HCT116 (cell line): ENCODE measurements at regions not wholly inside any gene's neighbourhood (a gene's known extent, or its start where the extent isn't known, plus 50 kb on each side); places are given as distances from the start of the nearest gene placed in this dataset.

Experiments
- ATAC-seq: fragments of 200-7000 bp; cut with Tn5 transposase; 2 replicates; pipeline ENCODE4 v1.9.1; 2020; ENCODE audit warnings: mild to moderate bottlenecking, moderate library complexity
- BruUV-seq: library from RNA; stranded (reverse); fragments of 400-500 nt; replicated peaks from 2 replicates; lab custom pipeline; 2021; lab: Mats Ljungman, UMichigan
- CTCF ChIA-PET: fragments of 300-600 bp; sonication (Branson Sonifier 250); formaldehyde crosslinking; loops from one replicate; lab custom pipeline; 2021; ENCODE audit warnings: antibody characterized with exemption; lab: Charles Lee
- POLR2A ChIA-PET: fragments of 300-600, 350-600 bp; sonication (Branson Sonifier 250); formaldehyde crosslinking; loops from one replicate; lab custom pipeline; 2021; ENCODE audit warnings: antibody characterized with exemption; lab: Charles Lee
- RAD21 ChIA-PET, 2 experiments: fragments of 300-600 bp; sonication (Branson Sonifier 250); formaldehyde crosslinking; loops; one replicate each; lab custom pipeline; 2023; ENCODE audit warnings: low total read pairs in 2 of 2; ENCODE audit not compliant: uncharacterized antibody in 2 of 2, unreplicated experiment in 2 of 2, low non-redundant PET in 1 of 2; lab: Charles Lee
- DNase-seq: peaks from one replicate; pipeline ENCODE4 v3.0.0-alpha.2; 2010; ENCODE audit warnings: low read depth, low spot score
- H2AFZ ChIP-seq: fragments of 200-600 bp; shearing (Covaris generic), sonication (generic); 2 replicates; pipeline ENCODE4 v1.6.1; 2017; ENCODE audit warnings: low read depth, mixed run types, mixed read lengths, antibody characterized with exemption, low read length; ENCODE audit not compliant: poor library complexity, severe bottlenecking
- H3K27ac ChIP-seq: 2 replicates; pipeline ENCODE4 v1.5.1; 2012; ENCODE audit warnings: low read depth, low read length
- H3K27me3 ChIP-seq: fragments of 200-600 bp; sonication (generic); 2 replicates; pipeline ENCODE4 v1.6.1; 2016; ENCODE audit warnings: mixed run types, low read length, mixed read lengths; ENCODE audit not compliant: insufficient read depth
- H3K36me3 ChIP-seq, 2 experiments: fragments of 200-500 bp in 1 of 2; fragments of 200-600 bp in 1 of 2; sonication (Bioruptor generic) in 1 of 2; sonication (generic) in 1 of 2; 2 replicates each; pipeline versions ENCODE4 v1.5.1 to v1.6.1; 2014 to 2016; ENCODE audit warnings: low read length in 2 of 2, inconsistent platforms in 1 of 2, mixed read lengths in 1 of 2, mixed run types in 1 of 2; ENCODE audit not compliant: insufficient read depth in 2 of 2, control insufficient read depth in 1 of 2
- H3K4me1 ChIP-seq, 2 experiments: fragments of 200-600 bp in 1 of 2; sonication (generic) in 1 of 2; 2 replicates each; pipeline versions ENCODE4 v1.5.1 to v1.6.1; 2012 to 2017; ENCODE audit warnings: low read length in 2 of 2, inconsistent platforms in 1 of 2, mild to moderate bottlenecking in 1 of 2, mixed read lengths in 1 of 2, mixed run types in 1 of 2, moderate library complexity in 1 of 2; ENCODE audit not compliant: insufficient read depth in 2 of 2, control insufficient read depth in 1 of 2
- H3K4me2 ChIP-seq: fragments of 200-600 bp; sonication (generic); 2 replicates; pipeline ENCODE4 v1.6.1; 2017; ENCODE audit warnings: mixed run types, low read length, mixed read lengths
- H3K4me3 ChIP-seq, 2 experiments: fragments of 200-600 bp in 1 of 2; sonication (generic) in 1 of 2; replicated peaks in 1 of 2; 2 replicates each; pipeline ENCODE4 v1.5.1; 2011 to 2016; ENCODE audit warnings: low read length in 2 of 2, control low read depth in 1 of 2, low read depth in 1 of 2, mild to moderate bottlenecking in 1 of 2, mixed read lengths in 1 of 2, mixed run types in 1 of 2
- H3K79me2 ChIP-seq: fragments of 200-600 bp; sonication (generic); 2 replicates; pipeline ENCODE4 v1.6.1; 2017; ENCODE audit warnings: mild to moderate bottlenecking, mixed run types, low read length, moderate library complexity, mixed read lengths; ENCODE audit not compliant: insufficient read depth
- H3K9ac ChIP-seq: fragments of 200-600 bp; sonication (generic); 2 replicates; pipeline ENCODE4 v1.6.1; 2016; ENCODE audit warnings: low read length, mixed read lengths
- H3K9me2 ChIP-seq: fragments of 200-600 bp; sonication (generic), shearing (Covaris generic); 2 replicates; pipeline ENCODE4 v1.6.1; 2017; ENCODE audit warnings: mixed run types, mild to moderate bottlenecking, moderate library complexity; ENCODE audit not compliant: insufficient read depth
- H3K9me3 ChIP-seq, 2 experiments: fragments of 200-500 bp in 1 of 2; fragments of 200-600 bp in 1 of 2; sonication (Bioruptor generic) in 1 of 2; sonication (generic) in 1 of 2; 2 replicates each; pipeline ENCODE4 v1.6.1; 2014 to 2017; ENCODE audit warnings: low read length in 2 of 2, mixed read lengths in 2 of 2, inconsistent platforms in 1 of 2, low read depth in 1 of 2, mild to moderate bottlenecking in 1 of 2, mixed run types in 1 of 2, moderate library complexity in 1 of 2; ENCODE audit not compliant: control insufficient read depth in 1 of 2, insufficient read depth in 1 of 2
- H4K20me1 ChIP-seq: fragments of 200-600 bp; sonication (generic), shearing (Covaris generic); 2 replicates; pipeline ENCODE4 v1.6.1; 2017; ENCODE audit warnings: mixed run types, mild to moderate bottlenecking, moderate library complexity; ENCODE audit not compliant: insufficient read depth
- CEBPB ChIP-seq: IDR thresholded peaks from 2 replicates; pipeline ENCODE4 v1.6.1; 2012; ENCODE audit warnings: low read depth
- EZH2 ChIP-seq: fragments of 200-600 bp; sonication (generic); IDR thresholded peaks from 2 replicates; pipeline ENCODE4 v1.6.1; 2017; ENCODE audit warnings: antibody characterized with exemption, mixed run types
- EZH2phosphoT487 ChIP-seq: fragments of 200-600 bp; IDR thresholded peaks from 2 replicates; pipeline ENCODE4 v1.6.1; 2018; ENCODE audit warnings: antibody characterized with exemption, borderline replicate concordance
- FOSL1 ChIP-seq: IDR thresholded peaks from 2 replicates; pipeline ENCODE4 v1.6.1; 2012; ENCODE audit warnings: low read depth
- JUND ChIP-seq: IDR thresholded peaks from 2 replicates; pipeline ENCODE4 v1.6.1; 2012
- POLR2AphosphoS5 ChIP-seq: IDR thresholded peaks from 2 replicates; pipeline ENCODE4 v1.6.1; 2011; ENCODE audit warnings: mild to moderate bottlenecking, low read depth, low read length, moderate library complexity
- RAD21 ChIP-seq: IDR thresholded peaks from 2 replicates; pipeline ENCODE4 v1.6.1; 2012; ENCODE audit warnings: low read depth, mild to moderate bottlenecking
- SIN3A ChIP-seq: IDR thresholded peaks from 2 replicates; pipeline ENCODE4 v1.6.1; 2012; ENCODE audit warnings: low read depth
- YY1 ChIP-seq: IDR thresholded peaks from 2 replicates; pipeline ENCODE4 v1.6.1; 2011; ENCODE audit warnings: low read length, low read depth, moderate library complexity, mild to moderate bottlenecking; ENCODE audit not compliant: insufficient replicate concordance; ENCODE audit errors: extremely low read depth
- ZNF274 ChIP-seq: fragments of 200-500 bp; sonication (Bioruptor generic); IDR thresholded peaks from 2 replicates; pipeline ENCODE4 v1.6.1; 2014; ENCODE audit warnings: mild to moderate bottlenecking, low read depth, low read length, inconsistent platforms
- intact Hi-C: fragments of 100-400 bp; cut with micrococcal nuclease; formaldehyde crosslinking; loops from 2 replicates; pipeline ENCODE4 v1.10.0; 2022
- TF ChIP-seq, protein P1 (sequence below): IDR thresholded peaks from 2 replicates; pipeline ENCODE4 v1.6.1; 2012
- TF ChIP-seq, protein P2 (sequence below): IDR thresholded peaks from 2 replicates; pipeline ENCODE4 v1.6.1; 2012

DNA sequence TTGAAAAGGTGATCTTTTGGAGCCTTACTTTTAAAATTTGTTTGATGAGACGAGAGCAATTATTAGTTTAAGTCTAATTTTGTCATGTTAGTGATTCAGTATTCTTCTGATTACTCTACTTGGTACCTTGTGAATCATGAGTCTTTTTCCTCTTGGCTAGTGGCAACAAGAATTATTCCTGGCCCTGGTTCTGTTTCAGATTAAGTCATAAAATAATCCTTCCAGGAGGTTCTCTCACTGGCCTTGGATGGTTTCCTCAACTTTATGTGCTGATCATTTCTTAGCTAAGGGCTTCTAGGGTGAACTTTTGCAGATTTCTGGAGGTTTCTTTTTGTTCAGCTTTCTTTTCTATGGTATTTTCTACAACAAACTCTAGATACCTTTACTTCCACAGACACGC lies 741.8 kb upstream of the LUZP2 start:
- ChIA-PET CTCF (no interaction called here), POLR2A (no interaction called here), RAD21 (no interaction called here)
- no peaks in the 10 kb centered on the region for H3K36me3 ChIP-seq
- H3K9ac ChIP-seq = no peak overlapping the region
- H3K4me2 ChIP-seq = no peak overlapping the region
- no peaks in the 10 kb centered on the region for H3K79me2 ChIP-seq
- DNase-seq = no peak
- no peak overlapping the region for H2AFZ ChIP-seq
- intact Hi-C loops = no loop called here
- no peak for ATAC-seq
- H3K27ac ChIP-seq = no peak overlapping the region
- no peaks in the 10 kb centered on the region for H3K4me1 ChIP-seq
- H4K20me1 ChIP-seq = no peaks in the 10 kb centered on the region; the same call in 1 of the 2 replicates
- TF ChIP-seq EZH2 = no peak
- H3K27me3 ChIP-seq = no peaks in the 10 kb centered on the region
- H3K9me3 ChIP-seq = peaks cover 17 to 25% of the 10 kb centered on the region in 2 experiments; a peak in 3 of 4 replicates
- H3K4me3 ChIP-seq = no peak overlapping the region
- no TSS peak for BruUV-seq
- H3K9me2 ChIP-seq = no peaks in the 10 kb centered on the region

DNA sequence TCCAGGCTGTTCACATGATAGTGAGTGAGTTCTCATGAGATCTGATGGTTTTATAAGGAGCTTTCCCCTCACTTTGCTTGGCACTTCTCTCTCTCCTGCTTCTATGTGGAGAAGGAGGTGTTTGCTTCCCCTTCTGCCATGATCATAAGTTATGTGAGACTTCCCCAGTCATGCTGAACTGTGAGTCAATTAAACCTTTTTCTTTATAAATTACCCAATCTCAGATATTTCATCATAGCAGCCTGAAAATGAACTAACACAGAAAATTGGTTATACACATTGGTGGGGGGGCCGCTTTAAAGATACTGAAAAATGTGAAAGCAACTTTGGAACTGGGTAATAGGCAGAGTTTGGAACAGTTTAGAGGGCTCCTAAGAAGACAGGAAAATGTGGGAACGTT lies 741.1 kb upstream of the LUZP2 start:
- H3K27ac ChIP-seq = no peak overlapping the region
- no peak overlapping the region for H3K4me3 ChIP-seq
- no peaks in the 10 kb centered on the region for H3K79me2 ChIP-seq
- H3K4me1 ChIP-seq = no peaks in the 10 kb centered on the region
- RAD21 ChIA-PET = no interaction called here
- TF ChIP-seq FOSL1 = no peak
- TF ChIP-seq EZH2 = no peak
- no peak for TF ChIP-seq SIN3A
- no peak for TF ChIP-seq YY1
- TF ChIP-seq, protein P1, sequence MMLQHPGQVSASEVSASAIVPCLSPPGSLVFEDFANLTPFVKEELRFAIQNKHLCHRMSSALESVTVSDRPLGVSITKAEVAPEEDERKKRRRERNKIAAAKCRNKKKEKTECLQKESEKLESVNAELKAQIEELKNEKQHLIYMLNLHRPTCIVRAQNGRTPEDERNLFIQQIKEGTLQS = no peak
- TF ChIP-seq CEBPB = no peak
- TF ChIP-seq RAD21 = no peak
- no peak for TF ChIP-seq POLR2AphosphoS5
- TF ChIP-seq, protein P2, sequence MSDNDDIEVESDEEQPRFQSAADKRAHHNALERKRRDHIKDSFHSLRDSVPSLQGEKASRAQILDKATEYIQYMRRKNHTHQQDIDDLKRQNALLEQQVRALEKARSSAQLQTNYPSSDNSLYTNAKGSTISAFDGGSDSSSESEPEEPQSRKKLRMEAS = no peak
- no peak for TF ChIP-seq ZNF274
- no peak for TF ChIP-seq JUND
- no peak for TF ChIP-seq EZH2phosphoT487
- ATAC-seq (no peak), DNase-seq (no peak)
- no peaks in the 10 kb centered on the region for H3K36me3 ChIP-seq
- H2AFZ ChIP-seq = no peak overlapping the region
- no peaks in the 10 kb centered on the region; the same call in 1 of the 2 replicates for H4K20me1 ChIP-seq
- H3K9me3 ChIP-seq = peaks cover 13 to 20% of the 10 kb centered on the region in 2 experiments; a peak in 3 of 4 replicates
- no peaks in the 10 kb centered on the region for H3K9me2 ChIP-seq
- intact Hi-C loops = no loop called here
- POLR2A ChIA-PET = no interaction called here
- no peaks in the 10 kb centered on the region for H3K27me3 ChIP-seq
- H3K9ac ChIP-seq = no peak overlapping the region
- no peak overlapping the region for H3K4me2 ChIP-seq
- CTCF ChIA-PET = no interaction called here
- no TSS peak for BruUV-seq
